ENCODE measurements at regions not wholly inside any gene's neighbourhood (a gene's known extent, or its start where the extent isn't known, plus 50 kb on each side); places are given as distances from the start of the nearest gene placed in this dataset.

- TF ChIP-seq CTCF (IDR thresholded peaks at IDR 0.05) (no peak), POLR2A (IDR thresholded peaks at IDR 0.05) (no peak), POLR2AphosphoS5 (IDR thresholded peaks at IDR 0.05; ENCODE audit: insufficient read depth in 1 of 2, low read depth in 1 of 2) (no peak)
Observed at GRCh38 chr13:90869580-90869979, 477.9 kb upstream of the MIR17HG start.

Data from vagina (tissue), 2 donors.